Transverse colon (tissue), 3 donors: ENCODE measurements at regions not wholly inside any gene's neighbourhood (a gene's known extent, or its start where the extent isn't known, plus 50 kb on each side); places are given as distances from the start of the nearest gene placed in this dataset.

ENCODE experiments used
- POLR2A ChIP-seq: fragments of 450-650 bp; IDR thresholded peaks from one replicate; pipeline ENCODE4 v1.6.1; 2016; ENCODE audit warnings: antibody characterized with exemption, mild to moderate bottlenecking, moderate library complexity
- TF ChIP-seq, protein P1 (sequence below), 5 experiments: fragments of 200-600 bp in 3 of 5; fragments of 450-650 bp in 2 of 5; sonication (generic) in 3 of 5; IDR thresholded peaks; 1 replicate in 2 of 5; 2 replicates in 3 of 5; pipeline ENCODE4 v1.5.1; 2016 to 2017; ENCODE audit warnings: antibody characterized with exemption in 5 of 5, inconsistent platforms in 3 of 5, mild to moderate bottlenecking in 2 of 5, moderate library complexity in 1 of 5

GRCh38 chr22:19631899-19632667 lies 82.2 kb upstream of the SEPTIN5 start:
- TF ChIP-seq, protein P1, sequence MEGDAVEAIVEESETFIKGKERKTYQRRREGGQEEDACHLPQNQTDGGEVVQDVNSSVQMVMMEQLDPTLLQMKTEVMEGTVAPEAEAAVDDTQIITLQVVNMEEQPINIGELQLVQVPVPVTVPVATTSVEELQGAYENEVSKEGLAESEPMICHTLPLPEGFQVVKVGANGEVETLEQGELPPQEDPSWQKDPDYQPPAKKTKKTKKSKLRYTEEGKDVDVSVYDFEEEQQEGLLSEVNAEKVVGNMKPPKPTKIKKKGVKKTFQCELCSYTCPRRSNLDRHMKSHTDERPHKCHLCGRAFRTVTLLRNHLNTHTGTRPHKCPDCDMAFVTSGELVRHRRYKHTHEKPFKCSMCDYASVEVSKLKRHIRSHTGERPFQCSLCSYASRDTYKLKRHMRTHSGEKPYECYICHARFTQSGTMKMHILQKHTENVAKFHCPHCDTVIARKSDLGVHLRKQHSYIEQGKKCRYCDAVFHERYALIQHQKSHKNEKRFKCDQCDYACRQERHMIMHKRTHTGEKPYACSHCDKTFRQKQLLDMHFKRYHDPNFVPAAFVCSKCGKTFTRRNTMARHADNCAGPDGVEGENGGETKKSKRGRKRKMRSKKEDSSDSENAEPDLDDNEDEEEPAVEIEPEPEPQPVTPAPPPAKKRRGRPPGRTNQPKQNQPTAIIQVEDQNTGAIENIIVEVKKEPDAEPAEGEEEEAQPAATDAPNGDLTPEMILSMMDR (IDR thresholded peaks at IDR 0.05), result peak in 2 of 5 experiments; percentile 7 to 17
- TF ChIP-seq POLR2A, result no peak
